Esophagus muscularis mucosa (tissue), 4 donors: ENCODE measurements at regions not wholly inside any gene's neighbourhood (a gene's known extent, or its start where the extent isn't known, plus 50 kb on each side); places are given as distances from the start of the nearest gene placed in this dataset.
"Not testable (repeated sequence)": the region's sequence is repeated elsewhere in the genome, so short reads cannot be mapped to it uniquely, and the experiment has no call there.

ENCODE experiments used
- DNase-seq: peaks from one replicate; pipeline ENCODE4 v3.0.0-alpha.2; 2017; ENCODE audit errors: extremely low spot score
- H3K27ac ChIP-seq, 4 donors: fragments of 200-600 bp; sonication (generic); replicated peaks in 1 of 4; 1 replicate in 3 of 4; 2 replicates in 1 of 4; pipeline ENCODE4 v1.5.1; 2016 to 2019; ENCODE audit warnings: mild to moderate bottlenecking in 1 of 4
- H3K27me3 ChIP-seq, 4 donors: fragments of 200-600 bp; sonication (generic); one replicate each; pipeline versions ENCODE4 v1.5.1 to v1.6.0; 2016 to 2019
- H3K36me3 ChIP-seq, 4 donors: fragments of 200-600 bp; sonication (generic); one replicate each; pipeline ENCODE4 v1.5.1; 2016 to 2019
- H3K4me1 ChIP-seq, 4 donors: fragments of 200-600 bp; sonication (generic); one replicate each; pipeline ENCODE4 v1.5.1; 2016 to 2019
- H3K4me3 ChIP-seq, 4 donors: fragments of 200-600 bp; sonication (generic); 1 replicate in 2 of 4; 2 replicates in 2 of 4; pipeline ENCODE4 v1.5.1; 2016 to 2019; ENCODE audit warnings: mild to moderate bottlenecking in 4 of 4, moderate library complexity in 1 of 4
- H3K9me3 ChIP-seq, 4 donors: fragments of 200-600 bp; sonication (generic); 1 replicate in 3 of 4; 2 replicates in 1 of 4; pipeline ENCODE4 v1.5.1; 2016 to 2019
- CTCF ChIP-seq, 3 experiments: fragments of 200-600 bp in 2 of 3; fragments of 450-650 bp in 1 of 3; sonication (generic) in 2 of 3; IDR thresholded peaks; one replicate each; pipeline ENCODE4 v1.5.1; 2017 to 2019; ENCODE audit warnings: antibody characterized with exemption in 3 of 3, mild to moderate bottlenecking in 2 of 3, moderate library complexity in 1 of 3
- EP300 ChIP-seq: sonication (generic); formaldehyde crosslinking; IDR thresholded peaks from one replicate; pipeline ENCODE4 v1.6.1; 2017; ENCODE audit warnings: antibody characterized with exemption
- POLR2A ChIP-seq: fragments of 450-650 bp; IDR thresholded peaks from one replicate; pipeline ENCODE4 v1.6.1; 2017; ENCODE audit warnings: antibody characterized with exemption, moderate library complexity, mild to moderate bottlenecking, low read depth
- POLR2AphosphoS5 ChIP-seq, 2 donors: sonication (generic); formaldehyde crosslinking; IDR thresholded peaks; one replicate each; pipeline ENCODE4 v1.6.1; 2017; ENCODE audit warnings: antibody characterized with exemption in 2 of 2
- WGBS: methylation state at CpG from one replicate; pipeline ENCODE4 v1.1.5; 2018; 5-methylcytosine and 5-hydroxymethylcytosine counted together
- intact Hi-C: fragments of 100-400 bp; cut with DNase I; formaldehyde crosslinking; loops from one replicate; pipeline ENCODE4 v1.15.1; 2023

GRCh38 chr22:26768156-26768515 lies 110.7 kb downstream of the MIAT start:
- no peaks in the 10 kb centered on the region for H3K9me3 ChIP-seq
- TF ChIP-seq POLR2AphosphoS5 (IDR thresholded peaks at IDR 0.05) (no peak), EP300 (no peak), POLR2A (no peak), CTCF (IDR thresholded peaks at IDR 0.05) (no peak)
- H3K4me3 ChIP-seq = no peak overlapping the region
- no peak overlapping the region for H3K27ac ChIP-seq
- H3K27me3 ChIP-seq = no peaks in the 10 kb centered on the region
- WGBS = 96% methylated on average over 9 of the region's 9 CpGs
- peaks cover 0 to 13% (median 6%) of the 10 kb centered on the region in 4 donors for H3K36me3 ChIP-seq
- intact Hi-C loops = no loop called here
- H3K4me1 ChIP-seq = no peaks in the 10 kb centered on the region
- DNase-seq = no peak

- Histone ChIP-seq H3K9me3 (no peaks in the 10 kb centered on the region), H3K4me1 (no peaks in the 10 kb centered on the region), H3K27ac (no peak overlapping the region), H3K27me3 (no peaks in the 10 kb centered on the region), H3K36me3 (peaks cover 0 to 13% (median 6%) of the 10 kb centered on the region in 4 donors), H3K4me3 (no peak overlapping the region)
- TF ChIP-seq POLR2A (no peak), POLR2AphosphoS5 (IDR thresholded peaks at IDR 0.05) (no peak), EP300 (no peak), CTCF (IDR thresholded peaks at IDR 0.05) (no peak)
- WGBS = 91% methylated on average over 11 of the region's 11 CpGs
- no peak for DNase-seq
- intact Hi-C loops = no loop called here
Observed at GRCh38 chr22:26768952-26769351, 111.6 kb downstream of the MIAT start.

- H3K4me1 ChIP-seq = no peaks in the 10 kb centered on the region
- intact Hi-C loops = no loop called here
- no peak for DNase-seq
- TF ChIP-seq POLR2AphosphoS5 (IDR thresholded peaks at IDR 0.05) (no peak), EP300 (no peak), CTCF (IDR thresholded peaks at IDR 0.05) (no peak), POLR2A (no peak)
- no peaks in the 10 kb centered on the region for H3K9me3 ChIP-seq
- H3K4me3 ChIP-seq = no peak overlapping the region
- no peaks in the 10 kb centered on the region for H3K27me3 ChIP-seq
- H3K27ac ChIP-seq = no peak overlapping the region
- H3K36me3 ChIP-seq = peaks cover 0 to 20% (median 6%) of the 10 kb centered on the region in 4 donors
- 86% methylated on average over 1 of the region's 1 CpG for WGBS
Observed at GRCh38 chr22:26769663-26770062, 112.3 kb downstream of the MIAT start.

DNA sequence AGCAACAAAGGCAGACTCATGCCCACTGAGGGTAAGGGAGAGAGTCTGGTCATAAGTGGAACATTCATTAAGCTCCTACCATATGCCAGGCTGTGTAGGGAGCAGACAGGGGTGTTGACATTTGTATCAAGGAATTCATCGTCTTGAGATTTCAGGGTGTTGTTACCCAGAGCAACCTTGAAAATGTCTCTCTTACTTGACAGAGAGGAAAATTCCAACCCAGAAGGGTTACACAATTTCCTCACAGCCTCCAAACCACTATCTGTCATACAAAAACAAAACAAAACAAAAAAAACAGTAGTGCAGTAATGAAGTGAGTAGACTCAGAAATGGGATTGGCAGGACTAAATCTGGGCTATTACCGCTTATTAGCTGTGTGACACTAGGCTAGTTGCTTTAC lies 113.2 kb downstream of the MIAT start:
- Histone ChIP-seq H3K36me3 (peaks cover 0 to 27% (median 9%) of the 10 kb centered on the region in 4 donors), H3K4me1 (no peaks in the 10 kb centered on the region), H3K4me3 (no peak overlapping the region), H3K9me3 (peaks cover 0 to 7% (median 0%) of the 10 kb centered on the region in 4 donors), H3K27ac (no peak overlapping the region), H3K27me3 (no peaks in the 10 kb centered on the region)
- intact Hi-C loops = no loop called here
- 90% methylated on average over 2 of the region's 2 CpGs for WGBS
- TF ChIP-seq CTCF (IDR thresholded peaks at IDR 0.05) (no peak), EP300 (no peak), POLR2A (no peak), POLR2AphosphoS5 (IDR thresholded peaks at IDR 0.05) (no peak)
- no peak for DNase-seq

GRCh38 chr22:26773054-26773453 lies 115.7 kb downstream of the MIAT start:
- Histone ChIP-seq H3K36me3 (peaks cover 0 to 27% (median 7%) of the 10 kb centered on the region in 4 donors), H3K9me3 (peaks cover 0 to 11% (median 0%) of the 10 kb centered on the region in 4 donors), H3K4me1 (peaks cover 9 to 16% (median 11%) of the 10 kb centered on the region in 4 donors)
- intact Hi-C loops, H3K4me3 ChIP-seq, H3K27me3 ChIP-seq, DNase-seq, H3K27ac ChIP-seq: not testable (repeated sequence)
- no CpG with 5 or more reads among the region's 28 CpGs for WGBS
